H1 (cell line): ENCODE measurements at regions not wholly inside any gene's neighbourhood (a gene's known extent, or its start where the extent isn't known, plus 50 kb on each side); places are given as distances from the start of the nearest gene placed in this dataset.

ENCODE experiments used
- ASH2L ChIP-seq: fragments of 200-600, 300-600 bp; sonication (generic); IDR thresholded peaks from one replicate; pipeline ENCODE4 v1.7.1; 2017; ENCODE audit warnings: low read length
- BACH1 ChIP-seq: IDR thresholded peaks from 2 replicates; pipeline ENCODE4 v1.6.1; 2012; ENCODE audit warnings: low read length, improper control_type of control experiment
- CEBPB ChIP-seq: IDR thresholded peaks from 2 replicates; pipeline ENCODE4 v1.6.1; 2012; ENCODE audit warnings: low read depth, low read length
- FOSL1 ChIP-seq: IDR thresholded peaks from 2 replicates; pipeline ENCODE4 v1.6.1; 2011; ENCODE audit warnings: mild to moderate bottlenecking, low read depth, low read length, moderate library complexity; ENCODE audit not compliant: insufficient read depth
- POLR2A ChIP-seq, 2 experiments: IDR thresholded peaks; 1 replicate in 1 of 2; 2 replicates in 1 of 2; pipeline ENCODE4 v1.6.1; 2011; ENCODE audit warnings: low read depth in 2 of 2, low read length in 2 of 2, mild to moderate bottlenecking in 2 of 2; ENCODE audit errors: control extremely low read depth in 1 of 2
- RNF2 ChIP-seq: fragments of 200-900, 300-1000 bp; sonication (generic); IDR thresholded peaks from 2 replicates; pipeline ENCODE4 v1.7.1; 2016; ENCODE audit warnings: borderline replicate concordance, low read depth, mild to moderate bottlenecking, antibody characterized with exemption, low read length; ENCODE audit not compliant: poor library complexity, severe bottlenecking; ENCODE audit errors: missing control alignments
- SP4 ChIP-seq: IDR thresholded peaks from 2 replicates; pipeline ENCODE4 v1.6.1; 2012; ENCODE audit warnings: low read length, inconsistent platforms
- SRF ChIP-seq: IDR thresholded peaks from 2 replicates; pipeline ENCODE4 v1.6.1; 2011; ENCODE audit warnings: mild to moderate bottlenecking, low read depth, low read length, moderate library complexity
- TBP ChIP-seq: IDR thresholded peaks from 2 replicates; pipeline ENCODE4 v1.6.1; 2011; ENCODE audit warnings: low read depth, low read length, improper control_type of control experiment
- ZNF274 ChIP-seq: IDR thresholded peaks from 2 replicates; pipeline ENCODE4 v1.7.0; 2012; ENCODE audit warnings: low read length, borderline replicate concordance; ENCODE audit errors: extremely low read depth
- TF ChIP-seq, protein P1 (sequence below): fragments of 300-600 bp; sonication (generic); IDR thresholded peaks from 2 replicates; pipeline ENCODE4 v1.7.1; 2012; ENCODE audit warnings: low read length, moderate library complexity, mild to moderate bottlenecking, inconsistent platforms; ENCODE audit not compliant: insufficient replicate concordance
- TF ChIP-seq, protein P2 (sequence below): IDR thresholded peaks from 2 replicates; pipeline ENCODE4 v1.6.1; 2012; ENCODE audit warnings: inconsistent platforms

DNA sequence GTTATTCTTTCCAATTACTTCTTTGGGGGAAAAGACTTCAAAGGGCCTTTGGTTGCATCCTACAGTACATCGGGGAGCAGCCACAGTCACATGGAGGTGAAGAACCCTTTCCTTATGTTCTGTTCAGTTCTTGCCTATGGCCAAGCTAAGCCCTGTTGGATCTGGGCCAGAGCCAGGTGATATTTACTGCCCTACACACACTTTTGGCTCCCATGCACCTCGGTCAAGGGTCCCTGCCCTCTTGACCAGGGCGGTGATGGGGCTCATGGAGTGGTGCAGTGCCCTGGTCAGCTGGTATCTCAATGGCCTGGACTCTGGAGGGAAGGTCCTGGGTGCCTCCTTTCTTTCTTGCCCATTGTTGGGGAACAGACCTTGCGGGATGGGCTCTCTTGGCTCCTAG is 98.7 kb downstream of the VAPA start (continued):
- TF ChIP-seq, protein P1, sequence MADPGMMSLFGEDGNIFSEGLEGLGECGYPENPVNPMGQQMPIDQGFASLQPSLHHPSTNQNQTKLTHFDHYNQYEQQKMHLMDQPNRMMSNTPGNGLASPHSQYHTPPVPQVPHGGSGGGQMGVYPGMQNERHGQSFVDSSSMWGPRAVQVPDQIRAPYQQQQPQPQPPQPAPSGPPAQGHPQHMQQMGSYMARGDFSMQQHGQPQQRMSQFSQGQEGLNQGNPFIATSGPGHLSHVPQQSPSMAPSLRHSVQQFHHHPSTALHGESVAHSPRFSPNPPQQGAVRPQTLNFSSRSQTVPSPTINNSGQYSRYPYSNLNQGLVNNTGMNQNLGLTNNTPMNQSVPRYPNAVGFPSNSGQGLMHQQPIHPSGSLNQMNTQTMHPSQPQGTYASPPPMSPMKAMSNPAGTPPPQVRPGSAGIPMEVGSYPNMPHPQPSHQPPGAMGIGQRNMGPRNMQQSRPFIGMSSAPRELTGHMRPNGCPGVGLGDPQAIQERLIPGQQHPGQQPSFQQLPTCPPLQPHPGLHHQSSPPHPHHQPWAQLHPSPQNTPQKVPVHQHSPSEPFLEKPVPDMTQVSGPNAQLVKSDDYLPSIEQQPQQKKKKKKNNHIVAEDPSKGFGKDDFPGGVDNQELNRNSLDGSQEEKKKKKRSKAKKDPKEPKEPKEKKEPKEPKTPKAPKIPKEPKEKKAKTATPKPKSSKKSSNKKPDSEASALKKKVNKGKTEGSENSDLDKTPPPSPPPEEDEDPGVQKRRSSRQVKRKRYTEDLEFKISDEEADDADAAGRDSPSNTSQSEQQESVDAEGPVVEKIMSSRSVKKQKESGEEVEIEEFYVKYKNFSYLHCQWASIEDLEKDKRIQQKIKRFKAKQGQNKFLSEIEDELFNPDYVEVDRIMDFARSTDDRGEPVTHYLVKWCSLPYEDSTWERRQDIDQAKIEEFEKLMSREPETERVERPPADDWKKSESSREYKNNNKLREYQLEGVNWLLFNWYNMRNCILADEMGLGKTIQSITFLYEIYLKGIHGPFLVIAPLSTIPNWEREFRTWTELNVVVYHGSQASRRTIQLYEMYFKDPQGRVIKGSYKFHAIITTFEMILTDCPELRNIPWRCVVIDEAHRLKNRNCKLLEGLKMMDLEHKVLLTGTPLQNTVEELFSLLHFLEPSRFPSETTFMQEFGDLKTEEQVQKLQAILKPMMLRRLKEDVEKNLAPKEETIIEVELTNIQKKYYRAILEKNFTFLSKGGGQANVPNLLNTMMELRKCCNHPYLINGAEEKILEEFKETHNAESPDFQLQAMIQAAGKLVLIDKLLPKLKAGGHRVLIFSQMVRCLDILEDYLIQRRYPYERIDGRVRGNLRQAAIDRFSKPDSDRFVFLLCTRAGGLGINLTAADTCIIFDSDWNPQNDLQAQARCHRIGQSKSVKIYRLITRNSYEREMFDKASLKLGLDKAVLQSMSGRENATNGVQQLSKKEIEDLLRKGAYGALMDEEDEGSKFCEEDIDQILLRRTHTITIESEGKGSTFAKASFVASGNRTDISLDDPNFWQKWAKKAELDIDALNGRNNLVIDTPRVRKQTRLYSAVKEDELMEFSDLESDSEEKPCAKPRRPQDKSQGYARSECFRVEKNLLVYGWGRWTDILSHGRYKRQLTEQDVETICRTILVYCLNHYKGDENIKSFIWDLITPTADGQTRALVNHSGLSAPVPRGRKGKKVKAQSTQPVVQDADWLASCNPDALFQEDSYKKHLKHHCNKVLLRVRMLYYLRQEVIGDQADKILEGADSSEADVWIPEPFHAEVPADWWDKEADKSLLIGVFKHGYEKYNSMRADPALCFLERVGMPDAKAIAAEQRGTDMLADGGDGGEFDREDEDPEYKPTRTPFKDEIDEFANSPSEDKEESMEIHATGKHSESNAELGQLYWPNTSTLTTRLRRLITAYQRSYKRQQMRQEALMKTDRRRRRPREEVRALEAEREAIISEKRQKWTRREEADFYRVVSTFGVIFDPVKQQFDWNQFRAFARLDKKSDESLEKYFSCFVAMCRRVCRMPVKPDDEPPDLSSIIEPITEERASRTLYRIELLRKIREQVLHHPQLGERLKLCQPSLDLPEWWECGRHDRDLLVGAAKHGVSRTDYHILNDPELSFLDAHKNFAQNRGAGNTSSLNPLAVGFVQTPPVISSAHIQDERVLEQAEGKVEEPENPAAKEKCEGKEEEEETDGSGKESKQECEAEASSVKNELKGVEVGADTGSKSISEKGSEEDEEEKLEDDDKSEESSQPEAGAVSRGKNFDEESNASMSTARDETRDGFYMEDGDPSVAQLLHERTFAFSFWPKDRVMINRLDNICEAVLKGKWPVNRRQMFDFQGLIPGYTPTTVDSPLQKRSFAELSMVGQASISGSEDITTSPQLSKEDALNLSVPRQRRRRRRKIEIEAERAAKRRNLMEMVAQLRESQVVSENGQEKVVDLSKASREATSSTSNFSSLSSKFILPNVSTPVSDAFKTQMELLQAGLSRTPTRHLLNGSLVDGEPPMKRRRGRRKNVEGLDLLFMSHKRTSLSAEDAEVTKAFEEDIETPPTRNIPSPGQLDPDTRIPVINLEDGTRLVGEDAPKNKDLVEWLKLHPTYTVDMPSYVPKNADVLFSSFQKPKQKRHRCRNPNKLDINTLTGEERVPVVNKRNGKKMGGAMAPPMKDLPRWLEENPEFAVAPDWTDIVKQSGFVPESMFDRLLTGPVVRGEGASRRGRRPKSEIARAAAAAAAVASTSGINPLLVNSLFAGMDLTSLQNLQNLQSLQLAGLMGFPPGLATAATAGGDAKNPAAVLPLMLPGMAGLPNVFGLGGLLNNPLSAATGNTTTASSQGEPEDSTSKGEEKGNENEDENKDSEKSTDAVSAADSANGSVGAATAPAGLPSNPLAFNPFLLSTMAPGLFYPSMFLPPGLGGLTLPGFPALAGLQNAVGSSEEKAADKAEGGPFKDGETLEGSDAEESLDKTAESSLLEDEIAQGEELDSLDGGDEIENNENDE = no peak
- no peak for TF ChIP-seq POLR2A (IDR thresholded peaks at IDR 0.05; ENCODE audit: control extremely low read depth in 1 of 2, low read depth in 2 of 2, low read length in 2 of 2)
- TF ChIP-seq CEBPB = no peak
- TF ChIP-seq SP4 = no peak
- no peak for TF ChIP-seq ASH2L
- TF ChIP-seq TBP = no peak
- no peak for TF ChIP-seq BACH1
- TF ChIP-seq, protein P2, sequence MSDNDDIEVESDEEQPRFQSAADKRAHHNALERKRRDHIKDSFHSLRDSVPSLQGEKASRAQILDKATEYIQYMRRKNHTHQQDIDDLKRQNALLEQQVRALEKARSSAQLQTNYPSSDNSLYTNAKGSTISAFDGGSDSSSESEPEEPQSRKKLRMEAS = no peak
- no peak for TF ChIP-seq ZNF274
- TF ChIP-seq RNF2 = no peak
- TF ChIP-seq SRF = no peak
- TF ChIP-seq FOSL1 = no peak
